OCI-LY3 (cell line): ENCODE measurements at regions not wholly inside any gene's neighbourhood (a gene's known extent, or its start where the extent isn't known, plus 50 kb on each side); places are given as distances from the start of the nearest gene placed in this dataset.

Experiments used
- H2AFZ ChIP-seq: fragments of 200-600, 300-600 bp; shearing (Covaris generic); 2 replicates; pipeline ENCODE4 v1.6.0; 2014; ENCODE audit warnings: antibody characterized with exemption, low read depth, low read length
- H3K27ac ChIP-seq: fragments of 200-600, 300-600 bp; sonication (generic); 2 replicates; pipeline ENCODE4 v1.5.1; 2014; ENCODE audit warnings: mild to moderate bottlenecking, low read length, moderate library complexity, mixed read lengths
- H3K27me3 ChIP-seq: fragments of 200-600, 300-600 bp; sonication (generic); 2 replicates; pipeline ENCODE4 v1.6.1; 2014; ENCODE audit warnings: low read depth, low read length, mixed read lengths
- H3K36me3 ChIP-seq: fragments of 200-600, 300-600 bp; sonication (generic); replicated peaks from 2 replicates; pipeline ENCODE3; 2014; ENCODE audit warnings: low read depth, low read length, mixed read lengths
- H3K4me1 ChIP-seq: fragments of 300-600, 200-600 bp; sonication (generic); 2 replicates; pipeline ENCODE4 v1.6.1; 2014; ENCODE audit warnings: low read length, mixed read lengths
- H3K4me2 ChIP-seq: fragments of 200-600, 300-600 bp; sonication (generic); 2 replicates; pipeline ENCODE4 v1.6.1; 2014; ENCODE audit warnings: low read length, mixed read lengths
- H3K4me3 ChIP-seq: fragments of 300-600, 200-600 bp; sonication (generic); 2 replicates; pipeline ENCODE4 v1.5.1; 2014; ENCODE audit warnings: antibody characterized with exemption, mild to moderate bottlenecking, low read length, moderate library complexity
- H3K79me2 ChIP-seq: fragments of 300-600, 200-600 bp; shearing (Covaris generic); 2 replicates; pipeline ENCODE4 v1.6.1; 2014; ENCODE audit warnings: mild to moderate bottlenecking, low read length, mixed read lengths
- H3K9ac ChIP-seq: fragments of 300-600, 200-600 bp; shearing (Covaris generic); 2 replicates; pipeline ENCODE4 v1.6.0; 2014; ENCODE audit warnings: mild to moderate bottlenecking, low read length, moderate library complexity
- H3K9me3 ChIP-seq: fragments of 200-600, 300-600 bp; shearing (Covaris generic); 2 replicates; pipeline ENCODE4 v1.6.1; 2014; ENCODE audit warnings: low read length, mixed read lengths; ENCODE audit not compliant: insufficient read depth
- H4K20me1 ChIP-seq: fragments of 200-600, 300-600 bp; sonication (generic); 2 replicates; pipeline ENCODE4 v1.6.1; 2016; ENCODE audit warnings: low read length, mixed read lengths; ENCODE audit not compliant: insufficient read depth
- EZH2phosphoT487 ChIP-seq: fragments of 200-600 bp; shearing (Covaris generic); IDR thresholded peaks from 2 replicates; pipeline ENCODE4 v1.6.1; 2018; ENCODE audit warnings: antibody characterized with exemption, mixed run types, low read depth
- TF ChIP-seq, protein P1 (sequence below): fragments of 200-600, 300-600 bp; sonication (generic); IDR thresholded peaks from 2 replicates; pipeline ENCODE4 v1.5.1; 2014; ENCODE audit warnings: antibody characterized with exemption, low read length, low read depth

- H4K20me1 ChIP-seq, result no peaks in the 10 kb centered on the region
- no peak overlapping the region for H3K4me2 ChIP-seq
- no peaks in the 10 kb centered on the region for H3K36me3 ChIP-seq
- H3K9me3 ChIP-seq, result no peaks in the 10 kb centered on the region
- peaks cover 29% of the 10 kb centered on the region for H3K27me3 ChIP-seq
- no peaks in the 10 kb centered on the region for H3K79me2 ChIP-seq
- no peak overlapping the region for H3K4me3 ChIP-seq
- H3K4me1 ChIP-seq, result no peaks in the 10 kb centered on the region
- no peak overlapping the region for H2AFZ ChIP-seq
- no peak overlapping the region for H3K9ac ChIP-seq
- H3K27ac ChIP-seq, result no peak overlapping the region
- TF ChIP-seq, protein P1, sequence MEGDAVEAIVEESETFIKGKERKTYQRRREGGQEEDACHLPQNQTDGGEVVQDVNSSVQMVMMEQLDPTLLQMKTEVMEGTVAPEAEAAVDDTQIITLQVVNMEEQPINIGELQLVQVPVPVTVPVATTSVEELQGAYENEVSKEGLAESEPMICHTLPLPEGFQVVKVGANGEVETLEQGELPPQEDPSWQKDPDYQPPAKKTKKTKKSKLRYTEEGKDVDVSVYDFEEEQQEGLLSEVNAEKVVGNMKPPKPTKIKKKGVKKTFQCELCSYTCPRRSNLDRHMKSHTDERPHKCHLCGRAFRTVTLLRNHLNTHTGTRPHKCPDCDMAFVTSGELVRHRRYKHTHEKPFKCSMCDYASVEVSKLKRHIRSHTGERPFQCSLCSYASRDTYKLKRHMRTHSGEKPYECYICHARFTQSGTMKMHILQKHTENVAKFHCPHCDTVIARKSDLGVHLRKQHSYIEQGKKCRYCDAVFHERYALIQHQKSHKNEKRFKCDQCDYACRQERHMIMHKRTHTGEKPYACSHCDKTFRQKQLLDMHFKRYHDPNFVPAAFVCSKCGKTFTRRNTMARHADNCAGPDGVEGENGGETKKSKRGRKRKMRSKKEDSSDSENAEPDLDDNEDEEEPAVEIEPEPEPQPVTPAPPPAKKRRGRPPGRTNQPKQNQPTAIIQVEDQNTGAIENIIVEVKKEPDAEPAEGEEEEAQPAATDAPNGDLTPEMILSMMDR, result no peak
- no peak for TF ChIP-seq EZH2phosphoT487
These were observed 175.3 kb downstream of the EMP1 start for GRCh38 chr12:13371797-13372196.

DNA sequence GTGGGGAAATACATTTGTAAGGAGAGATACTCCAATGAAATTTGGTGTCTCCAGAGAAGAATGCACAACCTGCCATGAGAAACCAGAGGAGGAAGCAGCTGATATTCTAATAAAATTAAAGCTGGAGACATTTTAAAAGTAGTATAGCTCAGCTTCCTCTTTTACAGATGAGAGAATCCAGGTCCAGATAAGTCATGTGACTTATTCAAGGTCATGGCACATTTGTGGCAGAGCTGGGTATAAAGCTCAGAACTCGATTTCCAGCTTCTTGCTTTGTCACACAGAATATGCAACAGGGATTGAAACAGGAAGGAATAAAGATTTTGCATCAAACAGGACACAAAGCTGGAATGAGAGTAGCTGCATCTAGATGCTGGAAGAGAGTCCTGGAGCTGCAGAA is 174.8 kb downstream of the EMP1 start:
- Histone ChIP-seq H3K27ac (no peak overlapping the region), H3K4me3 (no peak overlapping the region), H3K4me1 (no peaks in the 10 kb centered on the region), H2AFZ (no peak overlapping the region), H3K4me2 (no peak overlapping the region), H4K20me1 (no peaks in the 10 kb centered on the region), H3K9me3 (no peaks in the 10 kb centered on the region), H3K9ac (no peak overlapping the region), H3K79me2 (no peaks in the 10 kb centered on the region), H3K36me3 (no peaks in the 10 kb centered on the region), H3K27me3 (peaks cover 29% of the 10 kb centered on the region)
- no peak for TF ChIP-seq EZH2phosphoT487
- TF ChIP-seq, protein P1, result no peak

- Histone ChIP-seq H3K9me3 (no peaks in the 10 kb centered on the region), H3K4me3 (no peak overlapping the region), H3K4me1 (no peaks in the 10 kb centered on the region), H3K4me2 (no peak overlapping the region), H2AFZ (no peak overlapping the region), H3K9ac (no peak overlapping the region), H3K36me3 (no peaks in the 10 kb centered on the region), H3K79me2 (no peaks in the 10 kb centered on the region), H3K27ac (no peak overlapping the region), H4K20me1 (no peaks in the 10 kb centered on the region), H3K27me3 (peaks cover 35% of the 10 kb centered on the region)
- TF ChIP-seq, protein P1, result no peak
- TF ChIP-seq EZH2phosphoT487, result no peak
These were observed 173.0 kb downstream of the EMP1 start for GRCh38 chr12:13369474-13370056.

DNA sequence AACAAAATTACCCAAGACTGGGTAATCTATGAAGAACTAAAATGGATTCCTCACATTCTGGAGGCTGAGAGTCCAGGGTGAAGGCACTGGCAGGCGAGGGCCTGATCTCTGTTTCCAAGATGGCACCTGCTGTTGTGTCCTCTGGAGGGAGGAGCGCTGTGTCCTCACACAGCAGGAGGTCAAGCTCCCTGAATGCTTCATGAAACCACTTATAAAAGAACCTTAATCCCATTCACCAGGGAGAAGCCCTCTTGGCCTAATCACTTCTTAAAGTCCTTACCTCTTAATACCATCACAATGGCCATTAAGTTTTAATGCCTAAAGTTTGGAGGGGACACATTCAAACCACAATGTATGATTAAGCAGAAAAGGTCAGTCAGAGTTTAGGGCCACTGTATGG is 172.4 kb downstream of the EMP1 start:
- no peak overlapping the region for H3K4me2 ChIP-seq
- H3K9ac ChIP-seq, result no peak overlapping the region
- TF ChIP-seq, protein P1, result no peak
- no peak for TF ChIP-seq EZH2phosphoT487
- H3K36me3 ChIP-seq, result no peaks in the 10 kb centered on the region
- no peaks in the 10 kb centered on the region for H3K9me3 ChIP-seq
- no peaks in the 10 kb centered on the region for H4K20me1 ChIP-seq
- peaks cover 37% of the 10 kb centered on the region for H3K27me3 ChIP-seq
- no peak overlapping the region for H3K27ac ChIP-seq
- H3K4me1 ChIP-seq, result no peaks in the 10 kb centered on the region
- no peaks in the 10 kb centered on the region for H3K79me2 ChIP-seq
- H2AFZ ChIP-seq, result no peak overlapping the region
- no peak overlapping the region for H3K4me3 ChIP-seq
